ENCODE measurements at regions not wholly inside any gene's neighbourhood (a gene's known extent, or its start where the extent isn't known, plus 50 kb on each side); places are given as distances from the start of the nearest gene placed in this dataset.

- Histone ChIP-seq H3K36me3 (ENCODE audit: control insufficient read depth in 4 of 4, insufficient read depth in 4 of 4, low read length in 3 of 4) (no peaks in the 10 kb centered on the region), H3K9me3 (ENCODE audit: control extremely low read depth in 1 of 5, control insufficient read depth in 4 of 5, insufficient read depth in 2 of 5, low read depth in 1 of 5, low read length in 4 of 5) (peaks cover 0 to under 1% (median 0%) of the 10 kb centered on the region in 5 experiments), H3K27me3 (replicated peaks in 2 of 5; ENCODE audit: control insufficient read depth in 4 of 5, insufficient read depth in 5 of 5, low read length in 4 of 5) (no peaks in the 10 kb centered on the region), H3K27ac (ENCODE audit: insufficient read depth in 1 of 2, low read depth in 1 of 2, low read length in 2 of 2, poor library complexity in 1 of 2, severe bottlenecking in 2 of 2) (no peak overlapping the region), H3K4me1 (ENCODE audit: control extremely low read depth in 1 of 4, control insufficient read depth in 4 of 4, insufficient read depth in 4 of 4, low read length in 3 of 4) (peaks cover 2 to 33% (median 28%) of the 10 kb centered on the region in 4 experiments), H3K4me3 (ENCODE audit: control insufficient read depth in 1 of 7, extremely low read depth in 1 of 7, insufficient read depth in 4 of 7, low read depth in 2 of 7, low read length in 6 of 7) (no peak overlapping the region)
- DNase-seq: peak in 2 of 3 donors; percentile 70 to 83
- whole genome bisulfite sequencing (ENCODE audit: insufficient coverage): 86% methylated on average over 1 of the region's 1 CpG
- CTCF ChIA-PET: interaction anchor here (0.6 to 1.2 kb wide), 3 partner anchors 10 to 68 kb away, joined by 3 read pairs; no protein-coding TSS in a partner anchor
- POLR2A ChIA-PET: interaction anchor here (0.6 kb wide), 1 partner anchor 924 kb away, joined by 3 read pairs; no protein-coding TSS in a partner anchor
Observed at GRCh38 chr11:13891911-13892310, 70.6 kb upstream of the SPON1 start.

- WGBS (ENCODE audit: insufficient coverage): 100% methylated on average over 2 of the region's 6 CpGs
- H3K4me3 ChIP-seq (ENCODE audit: control insufficient read depth in 1 of 7, extremely low read depth in 1 of 7, insufficient read depth in 4 of 7, low read depth in 2 of 7, low read length in 6 of 7): no peak overlapping the region
- H3K27me3 ChIP-seq (replicated peaks in 2 of 5; ENCODE audit: control insufficient read depth in 4 of 5, insufficient read depth in 5 of 5, low read length in 4 of 5): no peaks in the 10 kb centered on the region
- no peaks in the 10 kb centered on the region for H3K36me3 ChIP-seq (ENCODE audit: control insufficient read depth in 4 of 4, insufficient read depth in 4 of 4, low read length in 3 of 4)
- no peaks in the 10 kb centered on the region for H3K9me3 ChIP-seq (ENCODE audit: control extremely low read depth in 1 of 5, control insufficient read depth in 4 of 5, insufficient read depth in 2 of 5, low read depth in 1 of 5, low read length in 4 of 5)
- no peak for DNase-seq
- POLR2A ChIA-PET: interaction anchor here (0.6 kb wide), 1 partner anchor 61 kb away, joined by 3 read pairs; no protein-coding TSS in a partner anchor
- CTCF ChIA-PET: interaction anchor here (1.3 kb wide), 1 partner anchor 21 kb away, joined by 4 read pairs; no protein-coding TSS in a partner anchor
- H3K27ac ChIP-seq (ENCODE audit: insufficient read depth in 1 of 2, low read depth in 1 of 2, low read length in 2 of 2, poor library complexity in 1 of 2, severe bottlenecking in 2 of 2): no peak overlapping the region
- H3K4me1 ChIP-seq (ENCODE audit: control extremely low read depth in 1 of 4, control insufficient read depth in 4 of 4, insufficient read depth in 4 of 4, low read length in 3 of 4): peaks cover 16 to 61% (median 51%) of the 10 kb centered on the region in 4 experiments
Observed at GRCh38 chr11:13896175-13896980, 66.1 kb upstream of the SPON1 start.

GRCh38 chr11:13896981-13897353, 65.6 kb upstream of the SPON1 start:
- DNase-seq: no peak
- Histone ChIP-seq H3K9me3 (ENCODE audit: control extremely low read depth in 1 of 5, control insufficient read depth in 4 of 5, insufficient read depth in 2 of 5, low read depth in 1 of 5, low read length in 4 of 5) (no peaks in the 10 kb centered on the region), H3K36me3 (ENCODE audit: control insufficient read depth in 4 of 4, insufficient read depth in 4 of 4, low read length in 3 of 4) (no peaks in the 10 kb centered on the region), H3K4me3 (ENCODE audit: control insufficient read depth in 1 of 7, extremely low read depth in 1 of 7, insufficient read depth in 4 of 7, low read depth in 2 of 7, low read length in 6 of 7) (no peak overlapping the region), H3K27ac (ENCODE audit: insufficient read depth in 1 of 2, low read depth in 1 of 2, low read length in 2 of 2, poor library complexity in 1 of 2, severe bottlenecking in 2 of 2) (no peak overlapping the region), H3K4me1 (ENCODE audit: control extremely low read depth in 1 of 4, control insufficient read depth in 4 of 4, insufficient read depth in 4 of 4, low read length in 3 of 4) (peaks cover 20 to 56% (median 48%) of the 10 kb centered on the region in 4 experiments), H3K27me3 (replicated peaks in 2 of 5; ENCODE audit: control insufficient read depth in 4 of 5, insufficient read depth in 5 of 5, low read length in 4 of 5) (no peaks in the 10 kb centered on the region)
- POLR2A ChIA-PET: interaction anchor here (0.6 kb wide), 1 partner anchor 61 kb away, joined by 3 read pairs; no protein-coding TSS in a partner anchor
- CTCF ChIA-PET: interaction anchor here (1.3 kb wide), 1 partner anchor 22 kb away, joined by 4 read pairs; no protein-coding TSS in a partner anchor
- 96% methylated on average over 6 of the region's 7 CpGs for WGBS (ENCODE audit: insufficient coverage)

- no peaks in the 10 kb centered on the region for H3K36me3 ChIP-seq (ENCODE audit: control insufficient read depth in 4 of 4, insufficient read depth in 4 of 4, low read length in 3 of 4)
- CTCF ChIA-PET: interaction anchor here (0.7 to 1.0 kb wide), 2 partner anchors 27 to 57 kb away, joined by 3 to 4 read pairs; no protein-coding TSS in a partner anchor
- POLR2A ChIA-PET: interaction anchor here (0.9 kb wide), 1 partner anchor 28 kb away, joined by 3 read pairs; no protein-coding TSS in a partner anchor
Observed at GRCh38 chr11:13897646-13898276, 64.8 kb upstream of the SPON1 start.

GRCh38 chr11:13899603-13900002, 62.9 kb upstream of the SPON1 start:
- POLR2A ChIA-PET: no interaction called here
- no peaks in the 10 kb centered on the region for H3K36me3 ChIP-seq (ENCODE audit: control insufficient read depth in 4 of 4, insufficient read depth in 4 of 4, low read length in 3 of 4)
- H3K4me3 ChIP-seq (ENCODE audit: control insufficient read depth in 1 of 7, extremely low read depth in 1 of 7, insufficient read depth in 4 of 7, low read depth in 2 of 7, low read length in 6 of 7): no peak overlapping the region
- DNase-seq: no peak
- no peaks in the 10 kb centered on the region for H3K27me3 ChIP-seq (replicated peaks in 2 of 5; ENCODE audit: control insufficient read depth in 4 of 5, insufficient read depth in 5 of 5, low read length in 4 of 5)
- H3K4me1 ChIP-seq (ENCODE audit: control extremely low read depth in 1 of 4, control insufficient read depth in 4 of 4, insufficient read depth in 4 of 4, low read length in 3 of 4): peaks cover 20 to 57% (median 47%) of the 10 kb centered on the region in 4 experiments
- CTCF ChIA-PET: interaction anchor here (1.2 kb wide), 2 partner anchors 31 to 55 kb away, joined by 3 read pairs; no protein-coding TSS in a partner anchor
- no peak overlapping the region for H3K27ac ChIP-seq (ENCODE audit: insufficient read depth in 1 of 2, low read depth in 1 of 2, low read length in 2 of 2, poor library complexity in 1 of 2, severe bottlenecking in 2 of 2)
- H3K9me3 ChIP-seq (ENCODE audit: control extremely low read depth in 1 of 5, control insufficient read depth in 4 of 5, insufficient read depth in 2 of 5, low read depth in 1 of 5, low read length in 4 of 5): no peaks in the 10 kb centered on the region

More at GRCh38 chr11:13897646-13898276, 64.8 kb upstream of the SPON1 start:
- Histone ChIP-seq H3K9me3 (ENCODE audit: control extremely low read depth in 1 of 5, control insufficient read depth in 4 of 5, insufficient read depth in 2 of 5, low read depth in 1 of 5, low read length in 4 of 5) (no peaks in the 10 kb centered on the region), H3K4me3 (ENCODE audit: control insufficient read depth in 1 of 7, extremely low read depth in 1 of 7, insufficient read depth in 4 of 7, low read depth in 2 of 7, low read length in 6 of 7) (peak overlapping the region in 2 of 7 experiments; percentile 1 to 4), H3K27ac (ENCODE audit: insufficient read depth in 1 of 2, low read depth in 1 of 2, low read length in 2 of 2, poor library complexity in 1 of 2, severe bottlenecking in 2 of 2) (no peak overlapping the region), H3K4me1 (ENCODE audit: control extremely low read depth in 1 of 4, control insufficient read depth in 4 of 4, insufficient read depth in 4 of 4, low read length in 3 of 4) (peaks cover 20 to 54% (median 47%) of the 10 kb centered on the region in 4 experiments), H3K27me3 (replicated peaks in 2 of 5; ENCODE audit: control insufficient read depth in 4 of 5, insufficient read depth in 5 of 5, low read length in 4 of 5) (no peaks in the 10 kb centered on the region)
- peak; percentile 26 to 86 (median 71) for DNase-seq
- WGBS (ENCODE audit: insufficient coverage): 36% methylated on average over 4 of the region's 6 CpGs

- ChIA-PET POLR2A (interaction anchor here (1.8 kb wide), 1 partner anchor 25 kb away, joined by 3 read pairs; no protein-coding TSS in a partner anchor), CTCF (interaction anchor here (1.1 to 1.6 kb wide), 3 partner anchors 11 to 56 kb away, joined by 3 read pairs; no protein-coding TSS in a partner anchor)
- Histone ChIP-seq H3K4me1 (ENCODE audit: control extremely low read depth in 1 of 4, control insufficient read depth in 4 of 4, insufficient read depth in 4 of 4, low read length in 3 of 4) (peaks cover 14 to 31% (median 26%) of the 10 kb centered on the region in 4 experiments), H3K36me3 (ENCODE audit: control insufficient read depth in 4 of 4, insufficient read depth in 4 of 4, low read length in 3 of 4) (no peaks in the 10 kb centered on the region), H3K27ac (ENCODE audit: insufficient read depth in 1 of 2, low read depth in 1 of 2, low read length in 2 of 2, poor library complexity in 1 of 2, severe bottlenecking in 2 of 2) (no peak overlapping the region), H3K9me3 (ENCODE audit: control extremely low read depth in 1 of 5, control insufficient read depth in 4 of 5, insufficient read depth in 2 of 5, low read depth in 1 of 5, low read length in 4 of 5) (peaks cover 0 to 15% (median 0%) of the 10 kb centered on the region in 5 experiments), H3K4me3 (ENCODE audit: control insufficient read depth in 1 of 7, extremely low read depth in 1 of 7, insufficient read depth in 4 of 7, low read depth in 2 of 7, low read length in 6 of 7) (no peak overlapping the region), H3K27me3 (replicated peaks in 2 of 5; ENCODE audit: control insufficient read depth in 4 of 5, insufficient read depth in 5 of 5, low read length in 4 of 5) (no peaks in the 10 kb centered on the region)
- DNase-seq: no peak
- 100% methylated on average over 2 of the region's 5 CpGs for WGBS (ENCODE audit: insufficient coverage)
Observed at GRCh38 chr11:13902523-13902922, 60.0 kb upstream of the SPON1 start.
